ENCODE measurements at regions not wholly inside any gene's neighbourhood (a gene's known extent, or its start where the extent isn't known, plus 50 kb on each side); places are given as distances from the start of the nearest gene placed in this dataset.
"Not testable (repeated sequence)": the region's sequence is repeated elsewhere in the genome, so short reads cannot be mapped to it uniquely, and the experiment has no call there.

DNA sequence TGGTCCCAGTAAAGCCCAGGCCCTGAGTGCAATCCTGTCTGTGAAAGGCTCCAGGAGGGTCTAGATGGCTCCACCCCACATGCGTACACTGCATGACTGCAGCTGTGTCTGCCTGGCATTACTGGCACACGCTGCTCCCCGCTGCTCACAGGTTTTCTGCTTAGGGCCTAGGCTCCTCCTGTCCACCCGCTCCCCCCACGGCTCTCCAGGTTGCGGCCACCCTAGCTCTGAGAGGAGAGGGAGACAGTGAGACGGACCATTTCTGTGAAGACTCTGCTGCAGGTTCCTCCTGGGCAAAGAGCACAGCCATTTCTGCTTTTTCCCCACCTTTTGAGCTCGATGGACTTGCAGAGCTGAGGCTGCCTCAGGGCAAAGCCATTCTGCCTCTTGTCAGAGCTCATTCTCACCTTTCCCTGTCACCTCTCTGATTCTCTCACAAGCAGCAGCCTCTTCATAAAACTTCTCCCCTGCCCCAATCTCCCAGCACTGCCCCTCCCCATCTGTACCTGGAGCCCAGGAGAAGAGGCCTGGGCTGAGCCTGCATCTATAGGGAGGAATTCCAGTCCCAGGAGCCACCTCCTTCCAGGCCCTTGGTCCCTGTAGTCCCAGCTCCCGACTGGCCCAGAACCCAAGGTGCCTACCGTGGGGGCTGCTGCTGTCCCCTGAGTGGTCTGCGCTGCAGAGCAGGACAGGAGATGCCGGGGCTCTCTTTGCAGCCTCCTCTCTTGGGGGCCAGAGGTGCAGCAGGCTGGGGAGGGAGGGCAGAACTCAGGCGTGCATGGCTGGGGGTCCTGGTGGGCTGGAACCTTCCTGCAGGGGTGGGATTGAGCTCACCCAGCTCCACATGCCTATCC, 433.7 kb upstream of the B3GAT1 start:
- no peak for DNase-seq

DNA sequence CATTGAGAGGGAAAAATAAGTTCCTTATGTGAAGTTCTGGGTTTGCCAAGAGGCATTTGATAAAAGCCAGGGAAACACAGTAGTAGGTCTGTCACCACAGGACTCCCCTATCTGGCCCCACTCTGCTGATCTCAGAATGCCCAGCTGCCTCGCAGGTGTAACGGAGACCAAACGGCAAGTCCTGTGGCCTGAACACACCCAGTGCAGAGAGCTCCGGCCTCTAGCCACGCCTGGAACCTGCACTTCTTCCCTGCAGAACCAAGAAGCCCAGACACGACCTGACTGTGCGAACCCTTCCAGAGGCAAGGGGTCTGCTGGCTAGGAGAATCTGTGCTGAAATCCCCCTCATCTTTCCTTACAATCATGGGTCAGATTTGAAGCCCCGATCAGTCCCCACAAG, 432.8 kb upstream of the B3GAT1 start:
- in situ Hi-C loops (cut with HindIII; ENCODE audit: low pct_ligation_motif_present, low pct_unique_long_range_greater_than_20kb, low sequenced_read_pairs), result no loop called here
- DNase-seq, result no peak

More for the DNA sequence above, 433.7 kb upstream of the B3GAT1 start:
- in situ Hi-C loops (cut with HindIII; ENCODE audit: low pct_ligation_motif_present, low pct_unique_long_range_greater_than_20kb, low sequenced_read_pairs), result no loop called here

DNA sequence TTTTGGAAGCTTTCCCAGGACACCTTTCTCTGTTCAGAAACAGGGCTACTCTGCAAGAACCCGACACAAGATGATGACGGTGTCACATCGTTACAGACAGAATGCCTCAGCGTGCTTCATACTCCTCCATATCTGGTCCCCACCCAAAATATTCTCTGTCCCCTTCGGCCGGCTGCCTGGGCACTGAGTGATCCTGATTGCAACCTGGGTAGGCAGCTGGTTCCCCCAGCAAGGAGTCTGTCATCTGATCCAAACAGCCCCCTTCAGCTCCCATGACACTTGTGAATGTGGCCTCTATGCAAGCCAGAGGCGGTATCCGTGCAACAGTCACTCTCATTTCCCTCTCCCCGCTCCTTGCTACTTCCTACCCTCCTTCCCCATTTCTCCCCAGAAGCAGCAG, 431.7 kb upstream of the B3GAT1 start:
- in situ Hi-C loops (cut with HindIII; ENCODE audit: low pct_ligation_motif_present, low pct_unique_long_range_greater_than_20kb, low sequenced_read_pairs), result no loop called here
- no peak for DNase-seq

DNA sequence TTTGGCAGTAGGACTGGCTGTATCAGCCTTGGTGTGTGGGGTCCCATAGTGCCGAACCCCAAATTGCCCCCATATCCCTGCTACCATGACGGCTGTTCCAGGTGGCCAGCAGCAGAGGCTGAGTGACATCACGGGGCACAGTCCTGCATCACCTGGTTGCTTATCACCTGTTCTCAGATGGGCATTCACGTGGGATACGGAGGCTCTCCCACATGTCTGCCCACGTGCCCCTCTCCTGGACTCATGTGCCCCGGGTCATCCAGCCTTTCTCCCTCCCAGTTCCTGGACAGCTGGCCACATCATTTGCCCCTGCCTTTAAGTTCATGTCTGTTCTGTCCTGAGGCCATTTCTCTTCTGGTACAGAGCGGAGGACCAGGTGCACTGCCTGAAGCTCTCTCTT, 431.0 kb upstream of the B3GAT1 start:
- in situ Hi-C loops (cut with HindIII; ENCODE audit: low pct_ligation_motif_present, low pct_unique_long_range_greater_than_20kb, low sequenced_read_pairs), result no loop called here
- DNase-seq, result no peak

DNA sequence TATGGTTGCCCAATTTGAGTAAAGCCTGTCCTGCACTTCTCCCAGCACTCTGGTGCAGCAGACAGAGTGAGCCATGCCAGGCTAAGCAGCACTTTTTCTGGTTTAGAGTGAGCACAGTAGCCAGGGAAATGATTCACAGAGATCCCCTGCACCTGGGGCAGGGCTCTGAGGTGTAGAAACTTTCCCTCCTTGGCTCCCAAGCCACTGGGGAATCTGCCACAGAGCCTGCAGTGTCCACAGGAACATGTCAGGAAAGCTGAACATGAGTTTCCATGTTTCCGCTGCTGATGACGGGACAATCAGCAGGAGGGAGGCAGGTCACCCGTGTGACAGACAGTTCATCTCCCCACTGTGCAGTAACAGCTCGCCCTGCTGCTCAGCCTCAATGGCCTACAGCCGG, 429.9 kb upstream of the B3GAT1 start:
- no peak for DNase-seq
- in situ Hi-C loops (cut with HindIII; ENCODE audit: low pct_ligation_motif_present, low pct_unique_long_range_greater_than_20kb, low sequenced_read_pairs), result no loop called here

DNA sequence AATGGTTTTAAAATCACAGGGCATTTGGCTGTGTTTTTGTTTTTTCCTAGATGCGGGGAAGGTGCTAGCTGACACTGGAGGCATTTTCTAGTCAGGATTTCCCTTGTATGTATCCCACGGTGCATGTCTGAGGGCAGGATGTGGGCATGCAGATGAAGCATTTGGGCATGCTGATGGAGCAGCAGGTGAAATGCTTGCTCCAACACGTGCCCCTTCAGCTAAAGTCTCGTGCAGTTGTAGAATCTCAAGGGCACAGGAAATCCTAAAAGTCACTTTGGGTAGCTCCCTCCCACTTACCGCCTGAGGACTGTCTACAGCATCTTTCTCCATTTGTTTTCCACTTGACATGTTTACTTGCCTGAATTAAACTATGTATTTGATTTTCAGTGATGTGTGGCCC, 429.4 kb upstream of the B3GAT1 start:
- DNase-seq, result no peak
- in situ Hi-C loops (cut with HindIII; ENCODE audit: low pct_ligation_motif_present, low pct_unique_long_range_greater_than_20kb, low sequenced_read_pairs), result no loop called here

DNA sequence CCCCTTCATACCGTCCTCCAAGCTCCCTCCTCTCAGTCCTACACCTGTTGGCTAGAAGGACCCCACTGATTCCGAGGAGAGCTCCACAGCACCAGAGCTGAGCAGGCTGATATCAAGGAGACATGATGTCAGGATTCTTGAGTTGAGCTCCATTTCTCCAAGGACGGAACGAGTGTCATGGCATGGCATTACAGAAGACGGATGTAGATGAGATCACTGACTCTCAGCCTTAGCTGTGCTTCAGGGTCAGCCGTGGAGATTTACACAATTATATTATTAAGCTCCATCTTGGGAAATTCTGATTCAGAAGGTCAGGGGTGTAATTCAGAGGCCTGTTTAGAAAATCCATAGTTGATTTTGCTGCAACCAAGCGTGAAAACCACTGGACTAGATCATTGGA, 428.9 kb upstream of the B3GAT1 start:
- in situ Hi-C loops (cut with HindIII; ENCODE audit: low pct_ligation_motif_present, low pct_unique_long_range_greater_than_20kb, low sequenced_read_pairs), result no loop called here
- DNase-seq, result no peak

DNA sequence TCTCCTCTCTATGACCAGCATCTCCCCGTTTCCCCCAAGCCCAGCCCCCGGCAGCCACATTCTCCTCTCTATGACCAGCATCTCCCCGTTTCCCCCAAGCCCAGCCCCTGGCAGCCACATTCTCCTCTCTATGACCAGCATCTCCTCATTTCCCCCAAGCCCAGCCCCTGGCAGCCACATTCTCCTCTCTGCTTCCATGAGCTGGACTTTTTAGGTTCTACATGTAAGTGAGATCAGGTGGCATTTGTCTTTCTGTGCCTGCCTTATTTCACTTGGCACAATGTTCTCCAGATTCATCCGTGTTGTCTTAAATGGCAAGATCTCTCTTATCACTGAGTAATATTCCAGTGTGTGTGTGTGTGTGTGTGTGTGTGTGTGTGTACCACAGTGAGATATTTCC, 428.1 kb upstream of the B3GAT1 start:
- DNase-seq; in situ Hi-C loops (cut with HindIII; ENCODE audit: low pct_ligation_motif_present, low pct_unique_long_range_greater_than_20kb, low sequenced_read_pairs): not testable (repeated sequence)

DNA sequence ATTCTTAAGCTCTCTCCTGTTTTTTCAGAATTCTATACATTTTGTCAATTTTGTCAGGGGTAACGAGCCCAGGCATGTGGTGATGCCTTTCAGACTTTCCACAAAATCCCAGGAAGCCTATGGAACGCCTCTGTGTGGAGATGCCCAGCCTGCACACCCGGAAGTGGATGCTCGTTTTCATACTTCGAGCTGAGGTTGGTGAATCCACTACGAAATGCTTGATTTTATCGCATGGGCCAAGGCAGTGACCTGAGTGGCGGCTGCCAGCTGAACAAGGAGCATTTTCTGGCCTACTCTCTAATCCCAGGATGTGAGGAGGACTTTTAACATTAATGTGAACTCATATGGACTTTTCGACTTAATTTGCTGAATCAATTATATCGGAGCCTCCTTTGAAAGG, 426.7 kb upstream of the B3GAT1 start:
- DNase-seq, result no peak

DNA sequence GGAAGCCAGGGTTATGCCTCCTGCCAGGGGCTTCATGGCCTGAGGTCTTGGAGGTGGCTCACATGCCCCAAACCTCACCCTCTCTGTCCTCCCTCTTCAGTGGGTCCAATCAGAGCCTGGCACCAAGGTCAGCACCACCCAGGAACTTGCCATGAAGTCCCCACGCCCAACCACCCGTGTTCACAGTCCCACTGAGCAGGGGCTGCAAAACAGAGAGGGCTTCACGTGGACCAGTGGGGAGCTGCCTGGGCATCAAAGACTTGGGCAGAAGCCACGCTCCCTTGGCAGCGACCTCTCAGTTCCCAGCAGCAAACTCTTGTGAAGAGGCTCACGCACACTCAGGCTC, 425.8 kb upstream of the B3GAT1 start:
- in situ Hi-C loops (cut with HindIII; ENCODE audit: low pct_ligation_motif_present, low pct_unique_long_range_greater_than_20kb, low sequenced_read_pairs), result no loop called here

More for the DNA sequence above, 426.7 kb upstream of the B3GAT1 start:
- in situ Hi-C loops (cut with HindIII; ENCODE audit: low pct_ligation_motif_present, low pct_unique_long_range_greater_than_20kb, low sequenced_read_pairs), result no loop called here

DNA sequence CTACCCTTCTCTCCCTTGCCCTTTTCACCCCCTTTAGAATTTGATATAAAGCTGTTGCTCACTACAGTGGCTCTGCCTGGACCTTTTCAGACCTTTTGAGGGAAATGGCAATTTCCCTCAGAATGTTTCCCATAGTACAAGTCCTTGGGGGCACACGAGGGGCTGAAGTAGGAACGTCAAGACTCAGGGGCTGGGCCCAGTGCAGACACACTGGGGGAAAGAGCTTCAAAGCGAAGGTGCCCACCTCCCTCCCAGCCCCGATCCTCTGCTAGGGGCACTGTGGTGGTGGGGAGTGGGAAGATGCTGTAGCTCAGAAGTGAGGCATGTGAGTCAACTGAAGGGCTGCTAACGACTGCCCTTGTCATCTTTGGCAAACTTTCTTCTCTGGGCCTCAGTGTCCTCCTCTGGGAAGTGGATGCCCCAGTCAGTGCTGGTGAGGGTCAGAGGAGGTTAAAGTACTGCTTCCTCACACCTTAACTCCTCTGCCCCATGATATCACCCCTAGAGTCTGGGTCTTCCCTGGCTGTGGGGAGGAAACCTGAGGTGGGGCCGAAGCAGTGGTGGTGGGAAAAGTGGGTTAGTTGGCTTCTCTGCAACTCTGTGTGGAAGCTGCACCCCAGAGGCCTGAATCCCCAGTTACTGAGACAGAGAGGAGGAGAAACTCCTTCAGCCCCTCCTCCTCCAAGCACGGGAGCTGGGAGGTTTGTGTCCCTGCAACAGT, 425.3 kb upstream of the B3GAT1 start:
- in situ Hi-C loops (cut with HindIII; ENCODE audit: low pct_ligation_motif_present, low pct_unique_long_range_greater_than_20kb, low sequenced_read_pairs), result no loop called here
- no peak for DNase-seq

More for the DNA sequence above, 425.8 kb upstream of the B3GAT1 start:
- no peak for DNase-seq

DNA sequence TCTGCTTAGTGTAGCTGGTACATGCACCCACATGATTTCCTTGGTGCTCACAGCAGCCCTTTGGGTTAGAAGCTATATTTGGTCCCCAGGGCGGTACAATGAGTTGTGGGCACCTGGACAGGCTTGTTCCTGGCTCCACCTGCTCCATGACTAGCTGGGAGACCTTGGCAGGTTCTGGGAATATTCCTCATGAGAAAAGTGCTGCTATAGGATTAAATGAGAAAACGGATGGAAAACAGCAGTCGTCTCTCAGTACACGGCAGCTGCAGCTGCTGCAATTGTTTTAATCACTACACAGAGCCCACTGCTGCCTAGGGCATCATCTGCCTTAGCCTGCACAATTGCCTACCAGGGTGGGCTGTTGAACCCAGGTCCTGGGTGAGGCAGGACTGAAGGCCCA, 424.5 kb upstream of the B3GAT1 start:
- no peak for DNase-seq
- in situ Hi-C loops (cut with HindIII; ENCODE audit: low pct_ligation_motif_present, low pct_unique_long_range_greater_than_20kb, low sequenced_read_pairs), result no loop called here

DNA sequence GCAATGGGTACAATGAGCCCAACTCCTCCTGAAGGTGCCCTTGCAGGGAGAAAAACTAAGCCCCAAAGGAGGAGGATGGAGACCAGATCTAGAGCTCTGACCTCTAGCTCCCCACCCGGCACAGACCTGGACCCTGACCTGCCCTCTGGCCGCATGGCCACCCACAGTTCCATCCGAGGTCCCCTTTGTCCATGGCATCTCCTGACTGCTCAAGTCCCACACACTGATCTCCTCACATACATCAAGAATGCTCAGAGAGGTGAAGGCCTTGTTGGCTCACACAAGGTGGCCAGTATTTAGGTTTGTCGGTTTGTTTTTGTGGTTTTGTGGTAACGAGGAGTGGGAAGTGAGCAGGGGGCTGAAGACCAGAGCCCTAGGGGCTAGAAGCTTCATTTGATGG, 423.5 kb upstream of the B3GAT1 start:
- in situ Hi-C loops (cut with HindIII; ENCODE audit: low pct_ligation_motif_present, low pct_unique_long_range_greater_than_20kb, low sequenced_read_pairs), result no loop called here
- no peak for DNase-seq

DNA sequence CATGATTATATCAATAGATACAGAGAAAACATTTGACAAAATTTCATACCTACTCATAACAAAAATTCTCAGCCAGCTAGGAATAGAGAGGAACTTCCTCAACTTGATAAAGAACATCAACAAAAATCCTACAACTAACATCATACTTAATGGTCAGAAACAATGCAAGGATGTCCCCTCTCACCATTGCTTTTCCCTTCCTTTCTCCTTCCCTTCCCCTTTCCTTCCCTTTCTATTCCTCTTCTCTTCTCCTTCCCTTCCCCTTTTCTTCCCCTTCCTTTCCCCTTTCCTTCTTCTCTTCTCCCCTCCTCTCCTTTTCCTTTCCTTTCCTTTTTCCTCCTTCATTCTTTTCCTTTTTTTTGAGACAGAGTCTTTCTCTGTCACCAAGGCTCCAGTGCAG, 418.3 kb upstream of the B3GAT1 start:
- in situ Hi-C loops (cut with HindIII; ENCODE audit: low pct_ligation_motif_present, low pct_unique_long_range_greater_than_20kb, low sequenced_read_pairs), result no loop called here
- no peak for DNase-seq

DNA sequence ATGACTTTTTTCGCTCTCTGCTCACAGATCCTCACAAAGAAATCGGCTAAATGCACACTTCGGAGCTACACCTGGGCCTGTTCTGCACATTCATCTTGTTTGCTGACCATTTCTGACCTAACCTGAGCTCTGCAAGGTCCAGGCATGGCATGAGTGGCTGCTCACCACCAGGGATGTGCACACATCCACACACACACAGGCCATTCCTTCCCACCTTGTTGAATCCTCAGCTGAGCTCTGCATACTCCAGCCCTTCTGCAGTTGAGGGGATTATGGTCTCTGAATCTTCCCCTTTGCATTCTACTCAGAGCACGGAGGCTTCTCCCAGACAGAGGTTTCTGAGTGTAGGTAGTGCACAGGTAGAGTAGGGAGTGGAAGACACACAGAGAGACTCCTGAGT, 411.9 kb upstream of the B3GAT1 start:
- no peak for DNase-seq
- in situ Hi-C loops (cut with HindIII; ENCODE audit: low pct_ligation_motif_present, low pct_unique_long_range_greater_than_20kb, low sequenced_read_pairs), result no loop called here

DNA sequence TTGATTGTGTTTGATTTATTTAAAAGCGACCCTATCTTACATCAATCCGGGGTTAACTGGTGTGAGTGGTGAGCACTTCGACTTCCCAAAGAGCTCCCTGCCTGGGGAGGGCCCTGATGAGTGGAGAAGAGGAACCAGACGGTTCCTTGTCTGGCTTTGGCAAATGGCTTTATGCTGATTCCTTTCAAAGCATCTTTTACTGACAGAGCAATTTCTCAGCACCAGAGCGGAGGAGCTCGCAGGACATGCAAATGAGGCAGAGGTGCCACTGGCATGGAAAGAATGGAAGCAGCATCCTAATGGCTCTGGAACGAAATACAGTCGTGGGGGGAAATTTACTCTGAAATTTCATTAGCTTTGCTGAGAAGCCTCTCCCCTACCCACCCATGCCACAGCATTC, 410.9 kb upstream of the B3GAT1 start:
- no peak for DNase-seq
- in situ Hi-C loops (cut with HindIII; ENCODE audit: low pct_ligation_motif_present, low pct_unique_long_range_greater_than_20kb, low sequenced_read_pairs), result no loop called here

DNA sequence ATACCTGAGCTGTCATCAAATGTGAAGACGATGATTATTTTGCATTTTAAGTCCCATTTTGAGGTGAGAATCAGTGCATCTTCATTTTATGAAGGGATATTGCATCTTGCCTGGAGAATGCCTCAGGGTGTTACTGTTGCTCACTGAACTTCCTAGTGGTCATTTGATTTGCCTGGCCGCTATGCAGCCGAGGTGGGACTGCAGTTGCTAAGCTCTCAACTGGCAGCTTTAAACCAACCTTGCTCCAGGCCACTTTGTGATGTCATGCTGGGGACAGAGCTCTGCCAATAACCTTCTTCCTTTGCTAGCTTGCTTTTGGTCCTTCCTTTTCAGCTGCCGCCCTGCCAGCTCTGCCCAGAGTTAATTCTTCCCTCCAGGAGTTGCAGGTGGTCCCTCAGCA, 409.4 kb upstream of the B3GAT1 start:
- in situ Hi-C loops (cut with HindIII; ENCODE audit: low pct_ligation_motif_present, low pct_unique_long_range_greater_than_20kb, low sequenced_read_pairs), result no loop called here

DNA sequence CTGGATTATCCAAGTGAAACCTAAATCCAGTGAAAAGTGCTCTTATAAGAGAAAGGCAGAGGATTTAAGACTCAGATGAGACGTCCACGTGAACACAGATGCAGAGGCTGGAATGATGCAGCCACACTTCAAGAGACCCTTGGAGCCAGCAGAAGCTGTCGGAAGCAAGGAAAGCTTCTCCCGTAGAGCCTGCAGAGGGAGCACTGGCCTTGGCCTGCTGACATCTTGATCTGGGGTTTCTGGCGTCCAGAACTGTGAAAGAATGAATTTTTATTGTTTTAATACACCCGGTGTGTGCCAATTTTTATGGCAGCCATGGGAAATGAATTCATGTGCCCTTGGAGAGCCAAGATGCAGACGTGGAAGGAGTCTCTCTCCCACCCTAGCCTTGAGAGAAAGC, 407.0 kb upstream of the B3GAT1 start:
- no peak for DNase-seq
- in situ Hi-C loops (cut with HindIII; ENCODE audit: low pct_ligation_motif_present, low pct_unique_long_range_greater_than_20kb, low sequenced_read_pairs), result no loop called here

More for the DNA sequence above, 409.4 kb upstream of the B3GAT1 start:
- no peak for DNase-seq

DNA sequence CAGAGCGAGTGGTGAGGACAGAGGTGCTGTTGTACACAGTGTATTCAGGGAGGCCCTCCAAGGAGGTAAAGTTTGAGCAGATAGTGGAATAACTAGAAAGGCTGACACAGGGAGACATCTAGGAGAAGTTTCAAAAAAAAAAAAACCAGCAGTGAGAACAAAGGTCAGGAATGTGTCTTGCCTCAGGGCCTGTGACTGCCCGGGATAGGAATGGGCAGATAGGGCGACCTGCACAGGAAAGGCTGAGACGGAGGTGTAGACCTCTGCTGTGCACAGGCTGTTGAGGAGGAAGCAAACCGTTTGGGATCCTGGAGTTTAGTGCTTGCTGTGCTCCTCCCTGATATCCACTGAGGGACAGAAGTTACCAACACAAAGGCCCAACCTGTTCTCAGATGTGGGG, 406.5 kb upstream of the B3GAT1 start:
- no peak for DNase-seq
- in situ Hi-C loops (cut with HindIII; ENCODE audit: low pct_ligation_motif_present, low pct_unique_long_range_greater_than_20kb, low sequenced_read_pairs), result no loop called here

DNA sequence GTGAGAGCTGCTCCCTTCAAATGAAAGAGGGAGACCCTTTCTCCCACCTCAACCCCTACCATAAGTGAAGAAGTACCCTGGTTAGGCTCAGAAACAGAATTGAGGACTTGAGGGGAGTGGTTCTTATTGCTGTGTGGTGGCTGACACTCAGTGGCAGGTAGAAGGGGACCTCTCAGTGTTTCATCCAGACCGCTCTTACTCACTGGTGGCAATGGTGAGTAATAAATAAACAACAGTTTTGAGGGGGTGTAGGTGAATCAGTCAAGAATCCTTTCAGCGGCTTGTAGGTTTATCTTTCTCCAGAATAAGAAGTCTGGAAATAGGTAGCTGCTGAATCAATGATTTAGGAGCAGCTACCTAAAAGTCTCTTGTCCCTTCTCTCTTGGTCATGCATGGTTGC, 403.4 kb upstream of the B3GAT1 start:
- in situ Hi-C loops (cut with HindIII; ENCODE audit: low pct_ligation_motif_present, low pct_unique_long_range_greater_than_20kb, low sequenced_read_pairs), result no loop called here
- no peak for DNase-seq
